ENCODE measurements at regions not wholly inside any gene's neighbourhood (a gene's known extent, or its start where the extent isn't known, plus 50 kb on each side); places are given as distances from the start of the nearest gene placed in this dataset.

GRCh38 chr5:38615042-38615441 is 58.6 kb upstream of the LIFR start:
- H3K4me3 ChIP-seq (ENCODE audit: insufficient read depth, low read depth, low read length): no peak overlapping the region
- DNase-seq (ENCODE audit: low read depth) (no peak), FAIRE-seq (no peak)
- no peaks in the 10 kb centered on the region for H4K20me1 ChIP-seq (ENCODE audit: insufficient read depth, low read length)
- no peak overlapping the region for H2AFZ ChIP-seq (ENCODE audit: low read depth, low read length)
- no peaks in the 10 kb centered on the region for H3K27me3 ChIP-seq (ENCODE audit: insufficient read depth, low read length)
- Mint-ChIP-seq H3K27me3 (ENCODE audit: low read depth, unreplicated experiment) (no peaks in the 10 kb centered on the region), H3K9me3 (ENCODE audit: unreplicated experiment) (no peaks in the 10 kb centered on the region), H3K4me3 (ENCODE audit: unreplicated experiment) (no peak overlapping the region), H3K36me3 (ENCODE audit: low read depth, unreplicated experiment) (no peaks in the 10 kb centered on the region), H3K27ac (ENCODE audit: unreplicated experiment) (no peak overlapping the region), H3K4me1 (ENCODE audit: low read depth, unreplicated experiment) (peaks cover 1% of the 10 kb centered on the region)
- no peak overlapping the region for H3K27ac ChIP-seq (ENCODE audit: low read depth, low read length)
- no peak overlapping the region for H3K9ac ChIP-seq (ENCODE audit: low read length)
- H3K4me2 ChIP-seq (ENCODE audit: low read length): no peak overlapping the region
- H3K4me1 ChIP-seq (ENCODE audit: insufficient read depth, low read length): no peaks in the 10 kb centered on the region
- H3K36me3 ChIP-seq (ENCODE audit: insufficient read depth, low read length): no peaks in the 10 kb centered on the region
- TF ChIP-seq CTCF (IDR thresholded peaks at IDR 0.05; ENCODE audit: insufficient read depth, low read depth, low read length): no peak
- no peak for TF ChIP-seq EZH2 (IDR thresholded peaks at IDR 0.05; ENCODE audit: insufficient read depth, low read length)
- H3K79me2 ChIP-seq (ENCODE audit: insufficient read depth, low read length): no peaks in the 10 kb centered on the region
- no peaks in the 10 kb centered on the region for H3K9me3 ChIP-seq (ENCODE audit: insufficient read depth, low read depth, low read length)

GRCh38 chr5:38615981-38616451 is 59.6 kb upstream of the LIFR start:
- Mint-ChIP-seq H3K4me3 (ENCODE audit: unreplicated experiment) (no peak overlapping the region), H3K27ac (ENCODE audit: unreplicated experiment) (no peak overlapping the region), H3K36me3 (ENCODE audit: low read depth, unreplicated experiment) (no peaks in the 10 kb centered on the region), H3K27me3 (ENCODE audit: low read depth, unreplicated experiment) (no peaks in the 10 kb centered on the region), H3K9me3 (ENCODE audit: unreplicated experiment) (no peaks in the 10 kb centered on the region), H3K4me1 (ENCODE audit: low read depth, unreplicated experiment) (peaks cover 1% of the 10 kb centered on the region)
- Histone ChIP-seq H3K27ac (ENCODE audit: low read depth, low read length) (no peak overlapping the region), H2AFZ (ENCODE audit: low read depth, low read length) (no peak overlapping the region), H3K27me3 (ENCODE audit: insufficient read depth, low read length) (no peaks in the 10 kb centered on the region), H3K36me3 (ENCODE audit: insufficient read depth, low read length) (no peaks in the 10 kb centered on the region), H3K9ac (ENCODE audit: low read length) (no peak overlapping the region), H3K79me2 (ENCODE audit: insufficient read depth, low read length) (no peaks in the 10 kb centered on the region), H4K20me1 (ENCODE audit: insufficient read depth, low read length) (no peaks in the 10 kb centered on the region), H3K4me2 (ENCODE audit: low read length) (no peak overlapping the region), H3K4me1 (ENCODE audit: insufficient read depth, low read length) (no peaks in the 10 kb centered on the region), H3K9me3 (ENCODE audit: insufficient read depth, low read depth, low read length) (no peaks in the 10 kb centered on the region), H3K4me3 (ENCODE audit: insufficient read depth, low read depth, low read length) (no peak overlapping the region)
- FAIRE-seq: no peak
- peak; percentile 68 for DNase-seq (ENCODE audit: low read depth)
- TF ChIP-seq EZH2 (IDR thresholded peaks at IDR 0.05; ENCODE audit: insufficient read depth, low read length) (no peak), CTCF (IDR thresholded peaks at IDR 0.05; ENCODE audit: insufficient read depth, low read depth, low read length) (no peak)

GRCh38 chr5:38618154-38618553 is 61.7 kb upstream of the LIFR start:
- H3K27me3 Mint-ChIP-seq (ENCODE audit: low read depth, unreplicated experiment): no peaks in the 10 kb centered on the region
- H3K9me3 Mint-ChIP-seq (ENCODE audit: unreplicated experiment): no peaks in the 10 kb centered on the region
- no peaks in the 10 kb centered on the region for H3K4me1 ChIP-seq (ENCODE audit: insufficient read depth, low read length)
- no peaks in the 10 kb centered on the region for H3K36me3 ChIP-seq (ENCODE audit: insufficient read depth, low read length)
- H3K9ac ChIP-seq (ENCODE audit: low read length): no peak overlapping the region
- no peaks in the 10 kb centered on the region for H3K36me3 Mint-ChIP-seq (ENCODE audit: low read depth, unreplicated experiment)
- no peak overlapping the region for H2AFZ ChIP-seq (ENCODE audit: low read depth, low read length)
- FAIRE-seq: no peak
- H3K27ac ChIP-seq (ENCODE audit: low read depth, low read length): no peak overlapping the region
- no peak overlapping the region for H3K27ac Mint-ChIP-seq (ENCODE audit: unreplicated experiment)
- TF ChIP-seq EZH2 (IDR thresholded peaks at IDR 0.05; ENCODE audit: insufficient read depth, low read length): no peak
- no peak for TF ChIP-seq CTCF (IDR thresholded peaks at IDR 0.05; ENCODE audit: insufficient read depth, low read depth, low read length)
- H3K4me3 Mint-ChIP-seq (ENCODE audit: unreplicated experiment): no peak overlapping the region
- H3K4me1 Mint-ChIP-seq (ENCODE audit: low read depth, unreplicated experiment): peaks cover 1% of the 10 kb centered on the region
- H3K4me3 ChIP-seq (ENCODE audit: insufficient read depth, low read depth, low read length): no peak overlapping the region
- H3K4me2 ChIP-seq (ENCODE audit: low read length): no peak overlapping the region
- H3K79me2 ChIP-seq (ENCODE audit: insufficient read depth, low read length): no peaks in the 10 kb centered on the region
- H3K27me3 ChIP-seq (ENCODE audit: insufficient read depth, low read length): no peaks in the 10 kb centered on the region
- H3K9me3 ChIP-seq (ENCODE audit: insufficient read depth, low read depth, low read length): no peaks in the 10 kb centered on the region
- no peak for DNase-seq (ENCODE audit: low read depth)
- no peaks in the 10 kb centered on the region for H4K20me1 ChIP-seq (ENCODE audit: insufficient read depth, low read length)

All from astrocyte (in vitro differentiated cells and primary cell).